ENCODE measurements at regions not wholly inside any gene's neighbourhood (a gene's known extent, or its start where the extent isn't known, plus 50 kb on each side); places are given as distances from the start of the nearest gene placed in this dataset.
"Not testable (repeated sequence)": the region's sequence is repeated elsewhere in the genome, so short reads cannot be mapped to it uniquely, and the experiment has no call there.

DNA sequence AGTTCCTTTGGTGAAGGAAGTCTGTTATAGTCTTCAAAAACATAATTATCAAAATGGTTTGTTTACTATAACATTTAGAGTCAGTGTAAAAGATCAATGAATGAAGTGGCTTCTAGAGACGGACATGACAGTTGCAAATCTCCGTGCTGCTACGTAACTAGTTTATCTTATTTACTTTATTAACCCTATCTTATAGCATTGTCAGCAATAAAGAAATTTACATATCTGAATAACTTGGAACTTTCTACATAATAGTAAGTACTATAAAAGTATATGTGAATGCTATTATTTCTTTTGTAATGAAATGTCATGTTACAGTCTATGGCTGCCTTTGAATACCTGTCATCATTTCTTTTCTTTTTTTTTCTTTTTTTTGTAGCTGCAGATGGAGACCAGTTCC lies 246.8 kb downstream of the PTH2R start:
- no peak for FAIRE-seq
- no peak for TF ChIP-seq POLR2A (IDR thresholded peaks at IDR 0.05; ENCODE audit: low read depth, low read length)
- no peak for TF ChIP-seq POLR2AphosphoS5 (IDR thresholded peaks at IDR 0.05; ENCODE audit: low read depth, low read length)
- no peak for TF ChIP-seq TAF1 (IDR thresholded peaks at IDR 0.05; ENCODE audit: borderline replicate concordance, low read depth, low read length)
- DNase-seq (ENCODE audit: insufficient read length): no peak

GRCh38 chr2:208654056-208654455 lies 247.5 kb downstream of the PTH2R start:
- DNase-seq (ENCODE audit: insufficient read length) (no peak), FAIRE-seq (no peak)
- TF ChIP-seq POLR2A (IDR thresholded peaks at IDR 0.05; ENCODE audit: low read depth, low read length) (no peak), TAF1 (IDR thresholded peaks at IDR 0.05; ENCODE audit: borderline replicate concordance, low read depth, low read length) (no peak), POLR2AphosphoS5 (IDR thresholded peaks at IDR 0.05; ENCODE audit: low read depth, low read length) (no peak)

DNA sequence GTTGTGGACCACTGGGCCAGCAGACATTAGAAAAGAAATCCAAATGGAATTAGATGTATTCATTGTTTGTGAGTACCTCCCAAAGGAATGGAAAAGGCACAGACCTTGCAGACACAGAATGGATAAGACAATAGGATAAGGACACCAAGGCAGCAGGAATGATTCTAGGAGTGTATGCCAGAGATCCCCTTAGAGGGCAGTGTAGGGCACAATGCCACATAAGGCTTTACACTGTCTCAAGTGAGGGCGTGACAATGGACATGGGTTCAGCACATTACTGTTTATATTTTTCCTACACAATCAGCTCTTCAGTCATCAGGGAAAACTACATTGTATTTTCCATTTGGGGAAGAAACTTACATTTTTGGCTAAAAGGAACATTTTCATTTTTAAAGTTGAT lies 250.9 kb downstream of the PTH2R start:
- DNase-seq (ENCODE audit: insufficient read length): no peak

GRCh38 chr2:208669394-208669793 lies 262.8 kb downstream of the PTH2R start:
- TF ChIP-seq POLR2A (IDR thresholded peaks at IDR 0.05; ENCODE audit: low read depth, low read length) (no peak), POLR2AphosphoS5 (IDR thresholded peaks at IDR 0.05; ENCODE audit: low read depth, low read length) (no peak), TAF1 (IDR thresholded peaks at IDR 0.05; ENCODE audit: borderline replicate concordance, low read depth, low read length) (no peak)
- FAIRE-seq: no peak
- DNase-seq (ENCODE audit: insufficient read length): no peak

More for the DNA sequence above, 250.9 kb downstream of the PTH2R start:
- no peak for TF ChIP-seq POLR2A (IDR thresholded peaks at IDR 0.05; ENCODE audit: low read depth, low read length)
- TF ChIP-seq TAF1 (IDR thresholded peaks at IDR 0.05; ENCODE audit: borderline replicate concordance, low read depth, low read length): no peak
- no peak for TF ChIP-seq POLR2AphosphoS5 (IDR thresholded peaks at IDR 0.05; ENCODE audit: low read depth, low read length)
- no peak for FAIRE-seq

DNA sequence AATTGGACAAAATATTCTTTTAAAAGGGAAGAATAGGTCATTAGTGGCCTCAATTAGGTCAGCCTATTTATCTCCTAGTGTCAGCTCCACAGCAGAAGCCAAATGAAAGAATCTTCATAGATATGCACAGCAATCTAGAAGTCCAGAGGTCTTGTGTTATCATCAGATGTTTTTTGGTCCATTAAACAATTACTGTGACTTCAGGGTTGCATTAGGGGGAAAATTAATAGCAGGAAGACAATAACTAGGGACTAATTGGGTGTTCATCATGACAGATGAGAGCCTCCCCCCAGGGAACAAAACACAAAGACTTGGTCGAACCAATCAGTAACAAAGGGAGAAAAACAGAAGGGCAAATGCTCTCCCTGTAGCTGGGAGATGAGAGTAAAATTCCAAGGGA lies 264.7 kb downstream of the PTH2R start:
- FAIRE-seq (no peak), DNase-seq (ENCODE audit: insufficient read length) (no peak)
- TF ChIP-seq POLR2A (IDR thresholded peaks at IDR 0.05; ENCODE audit: low read depth, low read length) (no peak), POLR2AphosphoS5 (IDR thresholded peaks at IDR 0.05; ENCODE audit: low read depth, low read length) (no peak), TAF1 (IDR thresholded peaks at IDR 0.05; ENCODE audit: borderline replicate concordance, low read depth, low read length) (no peak)

DNA sequence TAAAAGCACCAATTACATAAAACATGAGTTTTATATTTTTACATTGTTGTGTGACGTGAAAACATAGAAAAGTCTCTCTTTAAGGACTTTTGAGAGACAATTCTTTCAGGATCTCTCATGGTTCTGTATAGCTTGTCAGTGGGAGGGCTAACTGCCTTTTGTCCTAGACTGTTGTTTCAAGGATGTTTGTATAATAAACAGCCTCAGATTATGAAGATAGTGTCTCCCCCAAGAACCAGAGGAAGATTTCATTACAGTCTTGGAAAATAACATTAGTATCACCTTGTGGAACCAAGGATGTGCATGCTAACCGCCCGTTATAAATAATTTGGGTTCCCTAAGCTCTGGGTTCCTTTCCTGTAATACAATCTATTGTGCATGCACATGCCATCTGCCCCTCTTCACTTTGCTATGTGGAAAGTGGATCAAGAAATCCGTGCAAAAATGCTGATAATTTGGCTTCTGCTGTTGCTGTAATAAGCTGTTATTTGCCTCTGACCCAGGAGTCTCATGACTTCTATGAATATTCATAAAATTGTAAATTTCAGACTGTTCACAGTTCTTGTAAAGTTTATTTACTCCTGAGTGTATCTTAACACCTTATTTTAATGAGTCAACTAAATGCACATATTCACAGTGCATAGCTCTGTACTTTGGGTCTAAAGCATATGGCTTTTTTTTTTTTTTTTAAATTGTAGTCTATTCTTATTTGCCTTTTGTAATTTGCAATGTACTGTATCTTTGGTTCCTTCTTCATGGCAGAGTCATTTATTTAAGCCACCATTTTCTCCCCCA lies 265.5 kb downstream of the PTH2R start:
- DNase-seq (ENCODE audit: insufficient read length) (no peak), FAIRE-seq (no peak)
- no peak for TF ChIP-seq POLR2AphosphoS5 (IDR thresholded peaks at IDR 0.05; ENCODE audit: low read depth, low read length)
- TF ChIP-seq POLR2A (IDR thresholded peaks at IDR 0.05; ENCODE audit: low read depth, low read length): no peak
- no peak for TF ChIP-seq TAF1 (IDR thresholded peaks at IDR 0.05; ENCODE audit: borderline replicate concordance, low read depth, low read length)

GRCh38 chr2:208673631-208674030 lies 267.0 kb downstream of the PTH2R start:
- DNase-seq (ENCODE audit: insufficient read length) (no peak), FAIRE-seq (no peak)
- TF ChIP-seq POLR2A (IDR thresholded peaks at IDR 0.05; ENCODE audit: low read depth, low read length): no peak
- TF ChIP-seq TAF1 (IDR thresholded peaks at IDR 0.05; ENCODE audit: borderline replicate concordance, low read depth, low read length): no peak
- TF ChIP-seq POLR2AphosphoS5 (IDR thresholded peaks at IDR 0.05; ENCODE audit: low read depth, low read length): no peak

DNA sequence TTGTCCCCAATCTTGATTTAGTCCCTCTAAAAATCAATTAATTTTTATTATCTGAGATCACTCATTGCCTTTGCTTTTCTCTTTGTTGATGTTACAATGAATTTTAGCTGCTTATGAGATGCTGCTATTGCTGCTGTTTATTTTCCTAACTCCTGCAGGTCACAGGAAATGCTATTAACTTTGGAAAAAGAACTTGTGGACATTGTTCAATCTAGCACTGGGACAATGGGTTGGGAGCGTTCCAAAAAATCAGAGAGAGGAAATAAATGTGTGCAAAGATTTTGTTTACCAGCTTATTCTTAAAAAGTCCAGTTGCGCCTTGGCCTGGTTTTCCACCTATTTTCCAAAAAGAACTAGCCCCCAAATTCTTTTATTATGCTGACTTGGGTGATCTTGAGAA lies 268.3 kb downstream of the PTH2R start:
- no peak for FAIRE-seq
- DNase-seq (ENCODE audit: insufficient read length): no peak
- TF ChIP-seq TAF1 (IDR thresholded peaks at IDR 0.05; ENCODE audit: borderline replicate concordance, low read depth, low read length) (no peak), POLR2A (IDR thresholded peaks at IDR 0.05; ENCODE audit: low read depth, low read length) (no peak), POLR2AphosphoS5 (IDR thresholded peaks at IDR 0.05; ENCODE audit: low read depth, low read length) (no peak)

DNA sequence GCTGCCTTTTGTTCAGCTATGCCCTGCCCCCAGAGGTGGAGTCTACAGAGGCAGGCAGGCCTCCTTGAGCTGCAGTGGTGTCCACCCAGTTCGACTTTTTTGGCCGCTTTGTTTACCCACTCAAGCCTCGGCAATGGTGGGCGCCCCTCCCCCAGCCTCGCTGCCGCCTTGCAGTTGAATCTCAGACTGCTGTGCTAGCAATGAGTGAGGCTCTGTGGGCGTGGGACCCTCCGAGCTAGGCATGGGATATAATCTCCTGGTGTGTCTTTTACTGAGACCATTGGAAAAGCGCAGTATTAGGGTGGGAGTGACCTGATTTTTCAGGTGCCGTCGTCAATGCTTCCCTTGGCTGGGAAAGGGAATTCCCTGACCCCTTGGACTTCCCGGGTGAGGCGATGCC lies 279.3 kb downstream of the PTH2R start:
- not testable (repeated sequence) for DNase-seq (ENCODE audit: insufficient read length); FAIRE-seq

DNA sequence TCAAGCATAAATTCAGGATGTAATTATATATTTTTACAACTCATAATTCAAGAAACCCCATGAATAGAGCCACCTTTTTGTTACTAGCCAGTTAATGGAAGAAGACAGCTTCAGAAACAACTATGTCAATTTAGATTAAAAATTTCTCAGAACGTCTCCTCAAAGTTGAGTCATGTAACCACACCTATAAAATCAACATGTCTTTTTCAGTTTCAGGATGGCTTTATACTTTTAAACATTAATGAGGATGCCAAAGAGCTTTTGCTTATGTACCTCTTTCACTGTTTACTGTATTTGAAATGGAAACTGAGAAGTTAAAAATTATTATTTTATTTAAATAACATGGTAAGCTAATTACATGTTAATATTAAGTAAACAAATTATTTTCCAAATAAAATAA lies 280.1 kb downstream of the PTH2R start:
- FAIRE-seq (no peak), DNase-seq (ENCODE audit: insufficient read length) (no peak)
- TF ChIP-seq TAF1 (IDR thresholded peaks at IDR 0.05; ENCODE audit: borderline replicate concordance, low read depth, low read length) (no peak), POLR2AphosphoS5 (IDR thresholded peaks at IDR 0.05; ENCODE audit: low read depth, low read length) (no peak), POLR2A (IDR thresholded peaks at IDR 0.05; ENCODE audit: low read depth, low read length) (no peak)

- DNase-seq (ENCODE audit: insufficient read length); FAIRE-seq: not testable (repeated sequence)
Measured at GRCh38 chr2:208687720-208688119, 281.1 kb downstream of the PTH2R start.

- FAIRE-seq (no peak), DNase-seq (ENCODE audit: insufficient read length) (no peak)
- TF ChIP-seq POLR2AphosphoS5 (IDR thresholded peaks at IDR 0.05; ENCODE audit: low read depth, low read length): no peak
- TF ChIP-seq POLR2A (IDR thresholded peaks at IDR 0.05; ENCODE audit: low read depth, low read length): no peak
- no peak for TF ChIP-seq TAF1 (IDR thresholded peaks at IDR 0.05; ENCODE audit: borderline replicate concordance, low read depth, low read length)
Measured at GRCh38 chr2:208698114-208698513, 291.5 kb downstream of the PTH2R start.

DNA sequence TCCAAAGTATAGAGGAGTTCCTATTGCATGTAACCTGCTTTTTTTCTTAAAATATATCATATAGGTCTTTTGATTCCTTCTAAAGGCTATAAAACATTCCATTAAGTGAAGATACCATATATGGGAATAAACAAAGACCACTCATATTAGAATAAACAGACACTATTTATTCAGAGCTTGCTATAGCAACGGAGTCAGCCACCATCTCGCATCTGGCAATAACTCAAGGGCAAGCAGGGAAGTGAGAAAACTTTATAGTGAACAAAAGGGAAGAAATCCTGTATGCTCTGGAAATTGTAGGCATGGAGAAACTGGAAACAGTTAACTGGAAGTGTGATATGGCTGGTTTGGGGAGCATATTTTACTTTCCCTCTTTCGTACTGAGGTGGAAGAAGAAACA lies 301.9 kb downstream of the PTH2R start:
- TF ChIP-seq POLR2A (IDR thresholded peaks at IDR 0.05; ENCODE audit: low read depth, low read length) (no peak), POLR2AphosphoS5 (IDR thresholded peaks at IDR 0.05; ENCODE audit: low read depth, low read length) (no peak), TAF1 (IDR thresholded peaks at IDR 0.05; ENCODE audit: borderline replicate concordance, low read depth, low read length) (no peak)
- DNase-seq (ENCODE audit: insufficient read length): no peak
- FAIRE-seq: no peak

All from GM12892 (cell line).